ENCODE measurements at regions not wholly inside any gene's neighbourhood (a gene's known extent, or its start where the extent isn't known, plus 50 kb on each side); places are given as distances from the start of the nearest gene placed in this dataset.

GRCh38 chr10:106504536-106504935 lies 660.0 kb downstream of the SORCS1 start:
- no peak for DNase-seq (ENCODE audit: extremely low spot score)
- POLR2A ChIA-PET: no interaction called here
- TF ChIP-seq SUZ12 (IDR thresholded peaks at IDR 0.05) (no peak), CTBP1 (IDR thresholded peaks at IDR 0.05; ENCODE audit: borderline replicate concordance) (no peak), ZNF384 (IDR thresholded peaks at IDR 0.05) (no peak), FOXK2 (IDR thresholded peaks at IDR 0.05) (no peak), BHLHE40 (IDR thresholded peaks at IDR 0.05; ENCODE audit: borderline replicate concordance) (no peak), L3MBTL2 (conservative IDR thresholded peaks at IDR 0.05) (no peak), NFRKB (IDR thresholded peaks at IDR 0.05) (no peak), SP1 (IDR thresholded peaks at IDR 0.05) (no peak), ELF4 (IDR thresholded peaks at IDR 0.05) (no peak), TARDBP (IDR thresholded peaks at IDR 0.05) (no peak), FOXA1 (IDR thresholded peaks at IDR 0.05) (no peak), HDGF (IDR thresholded peaks at IDR 0.05; ENCODE audit: borderline replicate concordance) (no peak)
- CTCF ChIA-PET: no interaction called here

- CTCF ChIA-PET: no interaction called here
Measured at GRCh38 chr10:106502641-106503040, 661.9 kb downstream of the SORCS1 start.

GRCh38 chr10:106500925-106501525 lies 663.5 kb downstream of the SORCS1 start:
- TF ChIP-seq SUZ12 (IDR thresholded peaks at IDR 0.05): no peak
- TF ChIP-seq HDGF (IDR thresholded peaks at IDR 0.05; ENCODE audit: borderline replicate concordance): no peak
- no peak for TF ChIP-seq CTBP1 (IDR thresholded peaks at IDR 0.05; ENCODE audit: borderline replicate concordance)
- TF ChIP-seq PKNOX1 (IDR thresholded peaks at IDR 0.05): no peak
- TF ChIP-seq ZNF384 (IDR thresholded peaks at IDR 0.05): no peak
- no peak for TF ChIP-seq SP1 (IDR thresholded peaks at IDR 0.05)
- no peak for TF ChIP-seq TARDBP (IDR thresholded peaks at IDR 0.05)
- no peak for TF ChIP-seq FOXM1 (IDR thresholded peaks at IDR 0.05; ENCODE audit: borderline replicate concordance)
- TF ChIP-seq ELF4 (IDR thresholded peaks at IDR 0.05): no peak
- ChIA-PET CTCF (no interaction called here), POLR2A (no interaction called here)
- DNase-seq (ENCODE audit: extremely low spot score): no peak

More at GRCh38 chr10:106502641-106503040, 661.9 kb downstream of the SORCS1 start:
- POLR2A ChIA-PET: no interaction called here
- no peak for DNase-seq (ENCODE audit: extremely low spot score)
- TF ChIP-seq FOXA1 (IDR thresholded peaks at IDR 0.05): no peak

- POLR2A ChIA-PET: no interaction called here
- TF ChIP-seq SP1 (IDR thresholded peaks at IDR 0.05) (no peak), FOXM1 (IDR thresholded peaks at IDR 0.05; ENCODE audit: borderline replicate concordance) (no peak), SUZ12 (IDR thresholded peaks at IDR 0.05) (no peak), FOXA1 (IDR thresholded peaks at IDR 0.05) (no peak), L3MBTL2 (conservative IDR thresholded peaks at IDR 0.05) (no peak), HDGF (IDR thresholded peaks at IDR 0.05; ENCODE audit: borderline replicate concordance) (no peak), LEF1 (IDR thresholded peaks at IDR 0.05; ENCODE audit: borderline replicate concordance) (no peak), ZNF384 (IDR thresholded peaks at IDR 0.05) (no peak), TARDBP (IDR thresholded peaks at IDR 0.05) (no peak), PKNOX1 (IDR thresholded peaks at IDR 0.05) (no peak), FOXK2 (IDR thresholded peaks at IDR 0.05) (no peak), BHLHE40 (IDR thresholded peaks at IDR 0.05; ENCODE audit: borderline replicate concordance) (no peak), ARNT (IDR thresholded peaks at IDR 0.05) (no peak), ELF4 (IDR thresholded peaks at IDR 0.05) (no peak), NFRKB (IDR thresholded peaks at IDR 0.05) (no peak), CTBP1 (IDR thresholded peaks at IDR 0.05; ENCODE audit: borderline replicate concordance) (no peak)
- CTCF ChIA-PET: no interaction called here
- DNase-seq (ENCODE audit: extremely low spot score): no peak
Measured at GRCh38 chr10:106500041-106500924, 664.2 kb downstream of the SORCS1 start.

GRCh38 chr10:106499448-106499847 lies 665.1 kb downstream of the SORCS1 start:
- DNase-seq (ENCODE audit: extremely low spot score): no peak
- CTCF ChIA-PET: no interaction called here
- no peak for TF ChIP-seq ZNF384 (IDR thresholded peaks at IDR 0.05)
- TF ChIP-seq FOXA1 (IDR thresholded peaks at IDR 0.05): no peak
- no peak for TF ChIP-seq L3MBTL2 (conservative IDR thresholded peaks at IDR 0.05)
- TF ChIP-seq TARDBP (IDR thresholded peaks at IDR 0.05): no peak
- no peak for TF ChIP-seq HDGF (IDR thresholded peaks at IDR 0.05; ENCODE audit: borderline replicate concordance)
- TF ChIP-seq SP1 (IDR thresholded peaks at IDR 0.05): no peak
- TF ChIP-seq ELF4 (IDR thresholded peaks at IDR 0.05): no peak
- TF ChIP-seq NFRKB (IDR thresholded peaks at IDR 0.05): no peak
- TF ChIP-seq ARNT (IDR thresholded peaks at IDR 0.05): no peak
- no peak for TF ChIP-seq PKNOX1 (IDR thresholded peaks at IDR 0.05)
- TF ChIP-seq CTBP1 (IDR thresholded peaks at IDR 0.05; ENCODE audit: borderline replicate concordance): no peak
- TF ChIP-seq BHLHE40 (IDR thresholded peaks at IDR 0.05; ENCODE audit: borderline replicate concordance): no peak
- TF ChIP-seq FOXM1 (IDR thresholded peaks at IDR 0.05; ENCODE audit: borderline replicate concordance): no peak
- TF ChIP-seq SUZ12 (IDR thresholded peaks at IDR 0.05): no peak
- no peak for TF ChIP-seq FOXK2 (IDR thresholded peaks at IDR 0.05)
- no peak for TF ChIP-seq LEF1 (IDR thresholded peaks at IDR 0.05; ENCODE audit: borderline replicate concordance)
- POLR2A ChIA-PET: no interaction called here

- CTCF ChIA-PET: interaction anchor here (0.6 kb wide), 1 partner anchor 15 kb away, joined by 8 read pairs; no protein-coding TSS in a partner anchor
- POLR2A ChIA-PET: no interaction called here
- TF ChIP-seq PKNOX1 (IDR thresholded peaks at IDR 0.05): no peak
- no peak for TF ChIP-seq ELF4 (IDR thresholded peaks at IDR 0.05)
- TF ChIP-seq SUZ12 (IDR thresholded peaks at IDR 0.05): no peak
- no peak for TF ChIP-seq SP1 (IDR thresholded peaks at IDR 0.05)
- TF ChIP-seq FOXM1 (IDR thresholded peaks at IDR 0.05; ENCODE audit: borderline replicate concordance): no peak
- no peak for TF ChIP-seq NFRKB (IDR thresholded peaks at IDR 0.05)
- TF ChIP-seq LEF1 (IDR thresholded peaks at IDR 0.05; ENCODE audit: borderline replicate concordance): no peak
- TF ChIP-seq BHLHE40 (IDR thresholded peaks at IDR 0.05; ENCODE audit: borderline replicate concordance): no peak
- TF ChIP-seq L3MBTL2 (conservative IDR thresholded peaks at IDR 0.05): no peak
- TF ChIP-seq FOXA1 (IDR thresholded peaks at IDR 0.05): no peak
- no peak for TF ChIP-seq ZNF384 (IDR thresholded peaks at IDR 0.05)
- no peak for TF ChIP-seq FOXK2 (IDR thresholded peaks at IDR 0.05)
- TF ChIP-seq HDGF (IDR thresholded peaks at IDR 0.05; ENCODE audit: borderline replicate concordance): no peak
- no peak for TF ChIP-seq CTBP1 (IDR thresholded peaks at IDR 0.05; ENCODE audit: borderline replicate concordance)
- TF ChIP-seq TARDBP (IDR thresholded peaks at IDR 0.05): no peak
- no peak for TF ChIP-seq ARNT (IDR thresholded peaks at IDR 0.05)
- DNase-seq (ENCODE audit: extremely low spot score): no peak
Measured at GRCh38 chr10:106498675-106499074, 665.8 kb downstream of the SORCS1 start.

All from HEK293T (cell line).